Retinal pigment epithelial cell (primary cell): ENCODE measurements at regions not wholly inside any gene's neighbourhood (a gene's known extent, or its start where the extent isn't known, plus 50 kb on each side); places are given as distances from the start of the nearest gene placed in this dataset.
"Not testable (repeated sequence)": the region's sequence is repeated elsewhere in the genome, so short reads cannot be mapped to it uniquely, and the experiment has no call there.

Experiments
- DNase-seq: peaks from one replicate; pipeline ENCODE4 v3.0.0-alpha.2; 2010; ENCODE audit warnings: low read depth
- H3K4me3 ChIP-seq: 2 replicates; pipeline ENCODE4 v1.5.1; 2011; ENCODE audit warnings: mild to moderate bottlenecking, low read length, control low read depth, moderate library complexity
- CTCF ChIP-seq: conservative IDR thresholded peaks from 2 replicates; pipeline ENCODE4 v1.5.1; 2011; ENCODE audit warnings: low read depth, low read length, control low read depth, inconsistent platforms

GRCh38 chr14:54258382-54258781 is 138.4 kb upstream of the CDKN3 start:
- no peak overlapping the region for H3K4me3 ChIP-seq
- DNase-seq = no peak
- no peak for TF ChIP-seq CTCF

GRCh38 chr14:54259821-54260220 is 137.0 kb upstream of the CDKN3 start:
- TF ChIP-seq CTCF = no peak
- no peak overlapping the region for H3K4me3 ChIP-seq
- DNase-seq = no peak

GRCh38 chr14:54261283-54261682 is 135.5 kb upstream of the CDKN3 start:
- TF ChIP-seq CTCF = no peak
- no peak overlapping the region for H3K4me3 ChIP-seq
- DNase-seq = no peak

GRCh38 chr14:54266616-54267015 is 130.2 kb upstream of the CDKN3 start:
- not testable (repeated sequence) for DNase-seq, H3K4me3 ChIP-seq

GRCh38 chr14:54267172-54267571 is 129.6 kb upstream of the CDKN3 start:
- TF ChIP-seq CTCF = no peak
- DNase-seq = no peak

GRCh38 chr14:54275997-54276725 is 120.6 kb upstream of the CDKN3 start:
- TF ChIP-seq CTCF = no peak
- H3K4me3 ChIP-seq = no peak overlapping the region
- no peak for DNase-seq

More at GRCh38 chr14:54267172-54267571, 129.6 kb upstream of the CDKN3 start:
- H3K4me3 ChIP-seq = no peak overlapping the region

GRCh38 chr14:54278087-54278486 is 118.7 kb upstream of the CDKN3 start:
- H3K4me3 ChIP-seq = no peak overlapping the region
- no peak for TF ChIP-seq CTCF
- no peak for DNase-seq
